HEK293 (cell line): ENCODE measurements at regions not wholly inside any gene's neighbourhood (a gene's known extent, or its start where the extent isn't known, plus 50 kb on each side); places are given as distances from the start of the nearest gene placed in this dataset.

Source experiments
- CTCF ChIP-seq: fragments of 450-650 bp; formaldehyde crosslinking; IDR thresholded peaks from 2 replicates; pipeline ENCODE4 v1.5.1; 2016; ENCODE audit warnings: missing biosample characterization, missing genetic modification characterization
- ZBTB1 ChIP-seq: fragments of 450-650 bp; formaldehyde crosslinking; IDR thresholded peaks from 2 replicates; pipeline ENCODE4 v1.5.1; 2016; ENCODE audit warnings: missing biosample characterization, missing genetic modification characterization
- ZNF558 ChIP-seq: fragments of 450-650 bp; formaldehyde crosslinking; IDR thresholded peaks from 2 replicates; pipeline ENCODE4 v1.5.1; 2016; ENCODE audit warnings: missing biosample characterization, missing genetic modification characterization
- ZNF580 ChIP-seq: fragments of 450-650 bp; formaldehyde crosslinking; IDR thresholded peaks from 2 replicates; pipeline ENCODE4 v1.5.1; 2016; ENCODE audit warnings: missing biosample characterization, missing genetic modification characterization
- ZSCAN30 ChIP-seq: fragments of 450-650 bp; IDR thresholded peaks from 2 replicates; pipeline ENCODE4 v1.5.1; 2018; ENCODE audit warnings: missing biosample characterization, mild to moderate bottlenecking, missing genetic modification characterization, moderate library complexity

GRCh38 chr14:53646925-53647324 is 309.7 kb downstream of the BMP4 start:
- TF ChIP-seq ZSCAN30 (tag by site-specific recombination): no peak
- TF ChIP-seq CTCF: no peak
- no peak for TF ChIP-seq ZNF580 (tag by site-specific recombination)
- no peak for TF ChIP-seq ZNF558
- no peak for TF ChIP-seq ZBTB1
